ENCODE measurements at regions not wholly inside any gene's neighbourhood (a gene's known extent, or its start where the extent isn't known, plus 50 kb on each side); places are given as distances from the start of the nearest gene placed in this dataset.

GRCh38 chr4:84341559-84341958 is 157.5 kb downstream of the NKX6-1 start:
- Histone ChIP-seq H3K27me3 (ENCODE audit: control insufficient read depth in 2 of 2, insufficient read depth in 2 of 2, low read length in 2 of 2) (no peaks in the 10 kb centered on the region), H3K9me1 (replicated peaks; ENCODE audit: control insufficient read depth, extremely low read depth, insufficient read depth, low read length) (no peaks in the 10 kb centered on the region), H3K27ac (ENCODE audit: insufficient read depth, low read depth, low read length) (no peak overlapping the region), H3K79me2 (ENCODE audit: control insufficient read depth, insufficient read depth, low read length) (no peaks in the 10 kb centered on the region), H4K20me1 (replicated peaks; ENCODE audit: control insufficient read depth, extremely low read depth, insufficient read depth, low read length) (no peaks in the 10 kb centered on the region), H2AFZ (ENCODE audit: low read depth, low read length) (no peak overlapping the region), H3K9me3 (replicated peaks; ENCODE audit: control insufficient read depth, insufficient read depth, low read length) (no peaks in the 10 kb centered on the region), H3K4me1 (ENCODE audit: control insufficient read depth, extremely low read depth, insufficient read depth, low read length) (no peaks in the 10 kb centered on the region), H3K4me2 (ENCODE audit: insufficient read depth, low read length) (no peak overlapping the region), H3K4me3 (replicated peaks in 1 of 3; ENCODE audit: insufficient read depth in 1 of 3, low read depth in 1 of 3, low read length in 3 of 3) (no peak overlapping the region), H3K36me3 (ENCODE audit: control insufficient read depth in 2 of 2, extremely low read depth in 1 of 2, insufficient read depth in 2 of 2, low read length in 2 of 2) (no peaks in the 10 kb centered on the region), H3K9ac (replicated peaks; ENCODE audit: extremely low read depth, insufficient read depth, low read length) (no peak overlapping the region)
- ChIA-PET CTCF (no interaction called here), POLR2A (no interaction called here)
- no TSS peak for BruUV-seq (replicated peaks)
- no peak for DNase-seq (ENCODE audit: low read depth, low spot score)
- TF ChIP-seq GATA2 (IDR thresholded peaks at IDR 0.05; ENCODE audit: insufficient read depth, insufficient read length, low read depth, low read length) (no peak), JUN (IDR thresholded peaks at IDR 0.05; ENCODE audit: borderline replicate concordance, insufficient read depth, insufficient read length, low read depth) (no peak), EZH2 (IDR thresholded peaks at IDR 0.05; ENCODE audit: borderline replicate concordance, low read depth, low read length, severe bottlenecking) (no peak), FOS (IDR thresholded peaks at IDR 0.05; ENCODE audit: borderline replicate concordance, insufficient read depth, low read length) (no peak), CTCF (IDR thresholded peaks at IDR 0.05; ENCODE audit: extremely low read depth in 1 of 2, insufficient read depth in 1 of 2, low read depth in 1 of 2, low read length in 2 of 2) (no peak), POLR2A (IDR thresholded peaks at IDR 0.05; ENCODE audit: low read depth, low read length) (no peak), MAX (IDR thresholded peaks at IDR 0.05; ENCODE audit: insufficient read depth, insufficient read length) (no peak), MYC (IDR thresholded peaks at IDR 0.05; ENCODE audit: low read depth, low read length) (no peak), POLR2AphosphoS5 (IDR thresholded peaks at IDR 0.05; ENCODE audit: insufficient read depth, low read depth, low read length) (no peak)
- intact Hi-C loops (cut with micrococcal nuclease): no loop called here
- dilution Hi-C loops (cut with MboI; ENCODE audit: extremely low pct_ligation_motif_present, low sequenced_read_pairs): no loop called here
- no peak for FAIRE-seq
